ENCODE measurements at regions not wholly inside any gene's neighbourhood (a gene's known extent, or its start where the extent isn't known, plus 50 kb on each side); places are given as distances from the start of the nearest gene placed in this dataset.

DNA sequence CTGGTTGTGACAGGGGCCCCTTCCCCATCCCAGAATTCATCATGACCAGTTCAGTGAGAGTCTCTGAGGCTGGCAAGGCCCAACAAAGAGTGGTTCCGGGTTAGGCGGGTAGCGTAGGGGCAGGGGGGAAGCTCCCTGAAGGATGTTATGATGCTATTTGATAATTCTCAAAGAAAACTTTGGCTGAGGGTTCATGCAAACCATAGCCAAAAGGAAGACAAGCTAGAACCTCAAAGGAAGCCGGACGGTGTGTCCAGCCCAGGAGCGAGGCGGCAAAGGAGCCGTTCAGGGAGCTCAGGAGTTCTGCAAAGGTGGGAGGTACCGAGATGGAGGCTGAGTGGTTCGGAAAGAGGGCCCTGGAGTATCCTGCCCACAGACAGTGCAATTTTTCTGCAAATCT is 226.8 kb upstream of the RAB6C start:
- H3K27ac ChIP-seq = no peak overlapping the region
- TF ChIP-seq, protein P1, sequence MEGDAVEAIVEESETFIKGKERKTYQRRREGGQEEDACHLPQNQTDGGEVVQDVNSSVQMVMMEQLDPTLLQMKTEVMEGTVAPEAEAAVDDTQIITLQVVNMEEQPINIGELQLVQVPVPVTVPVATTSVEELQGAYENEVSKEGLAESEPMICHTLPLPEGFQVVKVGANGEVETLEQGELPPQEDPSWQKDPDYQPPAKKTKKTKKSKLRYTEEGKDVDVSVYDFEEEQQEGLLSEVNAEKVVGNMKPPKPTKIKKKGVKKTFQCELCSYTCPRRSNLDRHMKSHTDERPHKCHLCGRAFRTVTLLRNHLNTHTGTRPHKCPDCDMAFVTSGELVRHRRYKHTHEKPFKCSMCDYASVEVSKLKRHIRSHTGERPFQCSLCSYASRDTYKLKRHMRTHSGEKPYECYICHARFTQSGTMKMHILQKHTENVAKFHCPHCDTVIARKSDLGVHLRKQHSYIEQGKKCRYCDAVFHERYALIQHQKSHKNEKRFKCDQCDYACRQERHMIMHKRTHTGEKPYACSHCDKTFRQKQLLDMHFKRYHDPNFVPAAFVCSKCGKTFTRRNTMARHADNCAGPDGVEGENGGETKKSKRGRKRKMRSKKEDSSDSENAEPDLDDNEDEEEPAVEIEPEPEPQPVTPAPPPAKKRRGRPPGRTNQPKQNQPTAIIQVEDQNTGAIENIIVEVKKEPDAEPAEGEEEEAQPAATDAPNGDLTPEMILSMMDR (IDR thresholded peaks at IDR 0.05) = no peak
- H3K4me3 ChIP-seq = no peak overlapping the region
- no peak for DNase-seq (ENCODE audit: low spot score)

DNA sequence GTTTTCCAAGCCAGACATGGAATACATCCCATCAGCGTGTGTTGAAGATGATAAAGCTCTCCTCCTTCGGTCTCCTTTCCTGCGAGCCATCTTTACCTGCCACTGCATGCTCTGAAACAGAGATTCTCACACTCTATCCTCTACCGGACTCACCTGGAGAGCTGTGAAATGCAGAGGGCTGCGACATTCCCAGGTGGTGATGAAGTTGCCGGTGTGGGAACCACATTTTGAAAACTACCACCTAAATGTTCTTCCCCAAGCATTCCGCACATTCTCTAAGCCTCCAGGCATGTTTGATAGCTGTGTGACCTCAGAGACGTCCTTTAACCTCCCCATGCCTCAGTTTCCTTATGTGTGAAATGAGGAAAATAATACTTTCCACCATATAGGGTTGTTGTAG is 226.2 kb upstream of the RAB6C start:
- Histone ChIP-seq H3K4me3 (no peak overlapping the region), H3K27ac (no peak overlapping the region)
- DNase-seq (ENCODE audit: low spot score) = no peak
- TF ChIP-seq, protein P1 (IDR thresholded peaks at IDR 0.05) = no peak

DNA sequence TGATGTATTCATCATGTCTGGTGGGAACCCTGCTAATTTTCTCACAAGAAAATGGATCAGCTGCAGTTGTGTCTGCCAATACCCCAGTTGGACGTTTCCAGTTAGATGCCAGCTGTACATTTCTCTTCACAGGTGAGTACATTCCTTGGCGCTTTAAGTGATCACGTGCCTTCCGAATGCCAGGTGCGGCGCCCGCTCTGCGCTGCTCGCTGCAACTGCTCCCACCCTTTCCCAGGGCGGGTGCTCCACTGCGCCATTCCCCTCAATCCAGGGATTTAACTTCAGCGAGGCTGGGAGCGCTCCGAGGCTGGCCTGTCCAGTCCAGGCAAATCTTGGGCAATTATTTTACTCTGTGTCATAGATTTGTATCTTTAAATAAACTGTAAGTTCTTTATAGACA is 225.0 kb upstream of the RAB6C start:
- Histone ChIP-seq H3K4me3 (no peak overlapping the region), H3K27ac (no peak overlapping the region)
- DNase-seq (ENCODE audit: low spot score) = no peak
- TF ChIP-seq, protein P1 (IDR thresholded peaks at IDR 0.05) = no peak

DNA sequence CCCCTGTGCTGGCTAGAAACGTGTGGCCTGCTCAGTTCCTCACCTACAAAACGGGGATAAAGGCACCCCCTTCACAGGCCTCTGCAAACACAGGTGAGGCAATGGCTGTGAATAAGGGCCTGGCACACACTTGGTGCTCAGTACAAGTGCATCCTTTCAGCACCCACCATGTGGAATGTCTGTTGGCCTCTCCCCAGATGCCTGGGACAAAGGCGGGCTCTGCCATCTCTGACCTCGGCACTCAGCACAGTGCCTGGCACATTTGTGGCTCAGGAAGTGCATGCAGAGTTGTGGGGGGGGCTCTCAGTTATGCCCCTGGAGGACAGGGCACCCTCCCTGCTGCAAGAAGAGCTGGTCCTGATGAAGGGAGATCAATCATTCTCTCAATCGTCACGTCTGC is 224.6 kb upstream of the RAB6C start:
- no peak overlapping the region for H3K27ac ChIP-seq
- no peak for DNase-seq (ENCODE audit: low spot score)
- TF ChIP-seq, protein P1 (IDR thresholded peaks at IDR 0.05) = no peak

DNA sequence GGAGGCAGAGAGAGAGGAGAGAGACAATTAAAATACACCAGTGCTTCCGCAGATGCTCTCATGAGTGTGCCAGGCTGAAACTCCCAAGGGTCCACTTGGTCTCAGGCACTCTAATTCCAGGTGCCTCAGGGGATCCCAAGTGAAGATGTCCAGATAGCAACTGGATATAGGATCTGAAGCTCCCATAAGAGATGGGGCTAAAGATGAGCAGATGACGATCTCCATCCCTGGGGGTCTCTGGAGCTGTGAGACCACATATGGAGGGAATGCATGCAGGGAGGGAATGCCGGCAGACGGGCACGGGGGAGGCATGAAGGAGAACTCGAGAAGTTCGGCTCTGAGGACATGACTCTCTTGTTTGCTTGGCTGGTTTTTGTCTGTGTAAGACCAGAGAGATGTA is 223.7 kb upstream of the RAB6C start:
- TF ChIP-seq, protein P1 (IDR thresholded peaks at IDR 0.05) = no peak
- H3K27ac ChIP-seq = no peak overlapping the region
- no peak for DNase-seq (ENCODE audit: low spot score)
- H3K4me3 ChIP-seq = no peak overlapping the region

More for the DNA sequence above, 224.6 kb upstream of the RAB6C start:
- no peak overlapping the region for H3K4me3 ChIP-seq

DNA sequence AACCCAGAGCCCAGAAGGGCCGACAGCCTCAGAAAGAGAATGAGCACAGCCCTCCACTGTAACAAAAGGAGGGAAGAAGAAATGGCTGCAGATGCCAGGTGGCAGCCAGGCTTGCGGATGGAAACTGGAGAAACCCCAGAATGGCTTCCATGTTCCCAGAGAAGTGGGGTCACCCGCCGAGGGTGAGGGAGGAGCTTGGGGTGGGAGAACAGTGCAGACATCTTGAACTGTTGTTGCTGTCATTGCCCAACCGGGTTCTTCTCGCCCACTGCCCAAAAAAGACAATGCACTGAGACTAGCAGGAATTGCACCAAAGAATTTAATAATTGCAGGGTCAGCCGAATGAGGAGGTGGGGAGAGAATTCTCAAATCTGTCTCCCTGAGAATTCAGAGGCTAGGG is 223.2 kb upstream of the RAB6C start:
- TF ChIP-seq, protein P1 (IDR thresholded peaks at IDR 0.05) = no peak
- DNase-seq (ENCODE audit: low spot score) = peak; percentile 45
- no peak overlapping the region for H3K4me3 ChIP-seq
- no peak overlapping the region for H3K27ac ChIP-seq

DNA sequence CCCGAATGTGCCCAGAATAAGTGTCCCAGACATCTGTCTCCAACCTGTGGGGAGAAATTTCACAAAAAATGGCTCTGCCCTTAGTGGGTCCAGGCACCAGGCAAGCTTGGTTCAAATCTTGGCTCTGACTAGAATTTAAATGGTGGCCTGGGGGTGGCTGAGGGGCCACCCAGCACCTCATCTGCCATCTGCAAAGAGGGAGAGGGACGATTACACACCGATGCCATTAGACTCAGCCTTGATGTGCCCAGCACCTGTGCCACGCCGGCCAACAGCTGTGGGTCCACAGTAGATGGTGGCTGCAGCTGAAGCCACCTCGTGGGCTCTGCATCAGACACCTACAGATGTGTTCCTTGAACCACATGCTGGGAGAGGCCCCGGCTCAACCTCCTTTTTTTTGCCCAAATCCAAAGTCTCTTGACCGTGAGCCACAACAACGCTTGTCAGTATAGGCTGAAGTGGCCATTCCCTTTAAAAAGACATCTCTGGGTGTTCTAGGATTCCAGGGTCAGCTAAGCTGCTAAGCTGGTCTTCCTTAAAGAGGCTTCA is 222.0 kb upstream of the RAB6C start:
- no peak overlapping the region for H3K27ac ChIP-seq
- no peak overlapping the region for H3K4me3 ChIP-seq
- TF ChIP-seq, protein P1 (IDR thresholded peaks at IDR 0.05) = no peak
- no peak for DNase-seq (ENCODE audit: low spot score)

Data from coronary artery (tissue), 2 donors.